ENCODE measurements at regions not wholly inside any gene's neighbourhood (a gene's known extent, or its start where the extent isn't known, plus 50 kb on each side); places are given as distances from the start of the nearest gene placed in this dataset.

DNA sequence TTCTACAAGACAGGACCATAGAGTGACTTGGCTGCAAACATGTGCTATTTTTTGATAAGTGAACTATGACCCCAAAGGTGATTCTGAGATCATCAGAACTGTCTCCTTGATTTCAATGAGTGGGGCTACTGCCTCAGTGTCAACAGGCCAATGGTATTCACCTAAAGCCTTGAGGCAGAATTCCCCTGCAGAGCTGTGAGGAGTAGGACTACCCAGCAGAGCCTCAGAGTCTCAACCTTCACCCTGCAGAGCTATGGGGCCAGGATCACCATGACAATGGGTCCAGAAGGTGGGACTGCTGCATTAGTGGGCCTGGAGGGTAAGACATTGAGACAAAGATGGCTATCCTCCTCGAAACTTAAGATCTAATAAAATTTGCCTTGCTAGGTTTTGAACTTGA is 1668.2 kb upstream of the SLC39A10 start:
- TF ChIP-seq, protein P1, sequence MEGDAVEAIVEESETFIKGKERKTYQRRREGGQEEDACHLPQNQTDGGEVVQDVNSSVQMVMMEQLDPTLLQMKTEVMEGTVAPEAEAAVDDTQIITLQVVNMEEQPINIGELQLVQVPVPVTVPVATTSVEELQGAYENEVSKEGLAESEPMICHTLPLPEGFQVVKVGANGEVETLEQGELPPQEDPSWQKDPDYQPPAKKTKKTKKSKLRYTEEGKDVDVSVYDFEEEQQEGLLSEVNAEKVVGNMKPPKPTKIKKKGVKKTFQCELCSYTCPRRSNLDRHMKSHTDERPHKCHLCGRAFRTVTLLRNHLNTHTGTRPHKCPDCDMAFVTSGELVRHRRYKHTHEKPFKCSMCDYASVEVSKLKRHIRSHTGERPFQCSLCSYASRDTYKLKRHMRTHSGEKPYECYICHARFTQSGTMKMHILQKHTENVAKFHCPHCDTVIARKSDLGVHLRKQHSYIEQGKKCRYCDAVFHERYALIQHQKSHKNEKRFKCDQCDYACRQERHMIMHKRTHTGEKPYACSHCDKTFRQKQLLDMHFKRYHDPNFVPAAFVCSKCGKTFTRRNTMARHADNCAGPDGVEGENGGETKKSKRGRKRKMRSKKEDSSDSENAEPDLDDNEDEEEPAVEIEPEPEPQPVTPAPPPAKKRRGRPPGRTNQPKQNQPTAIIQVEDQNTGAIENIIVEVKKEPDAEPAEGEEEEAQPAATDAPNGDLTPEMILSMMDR (IDR thresholded peaks at IDR 0.05) = no peak
- TF ChIP-seq POLR2A (IDR thresholded peaks at IDR 0.05) = no peak
- TF ChIP-seq POLR2AphosphoS5 (IDR thresholded peaks at IDR 0.05) = no peak

Data from suprapubic skin (tissue), 4 donors.